Type B pancreatic cell (in vitro differentiated cells): ENCODE measurements at regions not wholly inside any gene's neighbourhood (a gene's known extent, or its start where the extent isn't known, plus 50 kb on each side); places are given as distances from the start of the nearest gene placed in this dataset.
A peak's percentile ranks its signal among the peaks of the same experiment; 100 is the strongest.

Experiments
- DNase-seq: peaks from one replicate; pipeline ENCODE4 v3.0.0; 2021; ENCODE audit warnings: mixed read lengths; ENCODE audit not compliant: unreplicated experiment; ENCODE audit errors: extremely low spot score
- H3K27ac Mint-ChIP-seq: 2 replicates; pipeline ENCODE4 v1.8.0; 2021; ENCODE audit warnings: mild to moderate bottlenecking, mixed read lengths
- H3K27me3 Mint-ChIP-seq: 2 replicates; pipeline ENCODE4 v1.8.0; 2021; ENCODE audit warnings: mixed read lengths
- H3K36me3 Mint-ChIP-seq: 2 replicates; pipeline ENCODE4 v1.8.0; 2021; ENCODE audit warnings: mixed read lengths
- H3K4me1 Mint-ChIP-seq: one replicate; pipeline ENCODE4 v1.8.0; 2021; ENCODE audit warnings: mixed read lengths; ENCODE audit not compliant: unreplicated experiment
- H3K4me3 Mint-ChIP-seq: 2 replicates; pipeline ENCODE4 v1.8.0; 2021; ENCODE audit warnings: mild to moderate bottlenecking, mixed read lengths
- H3K9me3 Mint-ChIP-seq: 2 replicates; pipeline ENCODE4 v1.8.0; 2021; ENCODE audit warnings: mixed read lengths
- TF ChIP-seq, protein P1 (sequence below): fragments of 200-600 bp; sonication (generic); conservative IDR thresholded peaks from 2 replicates; pipeline ENCODE4 v1.5.0; 2021; ENCODE audit warnings: antibody characterized with exemption, mild to moderate bottlenecking

- DNase-seq: no peak
- peaks cover 16% of the 10 kb centered on the region for H3K9me3 Mint-ChIP-seq
- peaks cover 16% of the 10 kb centered on the region for H3K4me1 Mint-ChIP-seq
- H3K4me3 Mint-ChIP-seq: no peak overlapping the region
- TF ChIP-seq, protein P1, sequence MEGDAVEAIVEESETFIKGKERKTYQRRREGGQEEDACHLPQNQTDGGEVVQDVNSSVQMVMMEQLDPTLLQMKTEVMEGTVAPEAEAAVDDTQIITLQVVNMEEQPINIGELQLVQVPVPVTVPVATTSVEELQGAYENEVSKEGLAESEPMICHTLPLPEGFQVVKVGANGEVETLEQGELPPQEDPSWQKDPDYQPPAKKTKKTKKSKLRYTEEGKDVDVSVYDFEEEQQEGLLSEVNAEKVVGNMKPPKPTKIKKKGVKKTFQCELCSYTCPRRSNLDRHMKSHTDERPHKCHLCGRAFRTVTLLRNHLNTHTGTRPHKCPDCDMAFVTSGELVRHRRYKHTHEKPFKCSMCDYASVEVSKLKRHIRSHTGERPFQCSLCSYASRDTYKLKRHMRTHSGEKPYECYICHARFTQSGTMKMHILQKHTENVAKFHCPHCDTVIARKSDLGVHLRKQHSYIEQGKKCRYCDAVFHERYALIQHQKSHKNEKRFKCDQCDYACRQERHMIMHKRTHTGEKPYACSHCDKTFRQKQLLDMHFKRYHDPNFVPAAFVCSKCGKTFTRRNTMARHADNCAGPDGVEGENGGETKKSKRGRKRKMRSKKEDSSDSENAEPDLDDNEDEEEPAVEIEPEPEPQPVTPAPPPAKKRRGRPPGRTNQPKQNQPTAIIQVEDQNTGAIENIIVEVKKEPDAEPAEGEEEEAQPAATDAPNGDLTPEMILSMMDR: no peak
- H3K27ac Mint-ChIP-seq: no peak overlapping the region
- H3K27me3 Mint-ChIP-seq: no peaks in the 10 kb centered on the region
- H3K36me3 Mint-ChIP-seq: no peaks in the 10 kb centered on the region
These were observed 586.1 kb downstream of the INHBA start for GRCh38 chr7:41116817-41117216.

DNA sequence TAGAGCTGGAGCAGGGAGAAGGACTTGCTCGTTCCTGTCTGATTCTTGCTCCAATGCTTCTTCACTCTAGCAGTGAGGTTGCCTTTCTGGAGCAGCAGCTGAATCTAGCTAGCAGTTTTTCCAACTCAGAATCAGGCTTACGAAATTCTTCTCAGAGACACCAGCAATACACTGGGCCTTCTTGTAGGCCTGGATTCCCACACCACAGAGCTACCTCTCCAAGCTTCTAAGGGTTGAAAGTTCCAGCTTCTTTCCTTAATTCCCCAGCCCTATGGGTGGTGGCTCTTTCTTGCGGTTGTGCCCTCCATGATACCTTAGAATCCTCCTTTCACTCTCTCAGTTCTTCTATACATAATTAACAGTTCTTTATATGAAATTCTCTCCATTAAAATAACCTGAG is 586.6 kb downstream of the INHBA start:
- no peaks in the 10 kb centered on the region for H3K36me3 Mint-ChIP-seq
- no peak overlapping the region for H3K4me3 Mint-ChIP-seq
- H3K27me3 Mint-ChIP-seq: no peaks in the 10 kb centered on the region
- peaks cover 16% of the 10 kb centered on the region for H3K4me1 Mint-ChIP-seq
- DNase-seq: no peak
- H3K9me3 Mint-ChIP-seq: peaks cover 16% of the 10 kb centered on the region
- TF ChIP-seq, protein P1: no peak
- H3K27ac Mint-ChIP-seq: no peak overlapping the region

GRCh38 chr7:41114691-41115090 is 588.2 kb downstream of the INHBA start:
- no peak overlapping the region for H3K27ac Mint-ChIP-seq
- H3K4me3 Mint-ChIP-seq: no peak overlapping the region
- peaks cover 16% of the 10 kb centered on the region for H3K9me3 Mint-ChIP-seq
- H3K27me3 Mint-ChIP-seq: no peaks in the 10 kb centered on the region
- no peaks in the 10 kb centered on the region for H3K36me3 Mint-ChIP-seq
- peaks cover 16% of the 10 kb centered on the region for H3K4me1 Mint-ChIP-seq
- TF ChIP-seq, protein P1: no peak
- no peak for DNase-seq

GRCh38 chr7:41114131-41114530 is 588.8 kb downstream of the INHBA start:
- Mint-ChIP-seq H3K27ac (peak overlapping the region; percentile 14), H3K27me3 (no peaks in the 10 kb centered on the region), H3K4me3 (no peak overlapping the region), H3K36me3 (no peaks in the 10 kb centered on the region), H3K9me3 (peaks cover 16% of the 10 kb centered on the region), H3K4me1 (peaks cover 16% of the 10 kb centered on the region)
- TF ChIP-seq, protein P1: no peak
- no peak for DNase-seq

- Mint-ChIP-seq H3K36me3 (no peaks in the 10 kb centered on the region), H3K4me3 (no peak overlapping the region), H3K27ac (no peak overlapping the region), H3K9me3 (peaks cover 16% of the 10 kb centered on the region), H3K27me3 (no peaks in the 10 kb centered on the region), H3K4me1 (peaks cover 16% of the 10 kb centered on the region)
- TF ChIP-seq, protein P1: no peak
- DNase-seq: no peak
These were observed 589.2 kb downstream of the INHBA start for GRCh38 chr7:41113719-41114118.

DNA sequence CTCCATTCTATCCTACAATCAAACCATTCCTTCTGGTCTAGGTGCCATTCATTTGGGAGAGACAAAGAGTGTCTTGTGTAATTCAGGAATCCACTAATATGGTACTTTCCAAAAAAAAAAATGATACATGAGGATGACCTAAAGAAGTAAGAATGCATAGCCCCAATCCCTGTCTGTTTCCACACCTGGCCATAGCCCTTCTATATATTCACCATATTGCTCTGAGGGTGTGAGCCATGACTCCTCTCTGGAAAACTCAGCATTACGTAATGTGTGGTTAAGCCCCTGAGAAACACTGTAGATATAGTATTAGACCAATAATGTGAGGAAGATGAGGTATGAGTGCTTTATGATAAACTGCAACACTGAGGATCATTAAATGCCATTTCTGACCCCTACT is 592.7 kb downstream of the INHBA start:
- Mint-ChIP-seq H3K36me3 (no peaks in the 10 kb centered on the region), H3K4me3 (no peak overlapping the region), H3K27me3 (no peaks in the 10 kb centered on the region), H3K9me3 (peaks cover 6% of the 10 kb centered on the region), H3K4me1 (peaks cover 23% of the 10 kb centered on the region), H3K27ac (no peak overlapping the region)
- TF ChIP-seq, protein P1: no peak
- no peak for DNase-seq
